ENCODE measurements at regions not wholly inside any gene's neighbourhood (a gene's known extent, or its start where the extent isn't known, plus 50 kb on each side); places are given as distances from the start of the nearest gene placed in this dataset.

GRCh38 chr6:147867433-147868226, 359.1 kb downstream of the SAMD5 start:
- DNase-seq (ENCODE audit: low read depth), result no peak

- DNase-seq (ENCODE audit: low read depth), result no peak
Measured at GRCh38 chr6:147868427-147869190, 360.1 kb downstream of the SAMD5 start.

GRCh38 chr6:147869201-147869600, 360.7 kb downstream of the SAMD5 start:
- no peak for DNase-seq (ENCODE audit: low read depth)

GRCh38 chr6:147869869-147870268, 361.4 kb downstream of the SAMD5 start:
- DNase-seq (ENCODE audit: low read depth), result no peak

GRCh38 chr6:147870506-147871110, 362.1 kb downstream of the SAMD5 start:
- no peak for DNase-seq (ENCODE audit: low read depth)

GRCh38 chr6:147872002-147872401, 363.5 kb downstream of the SAMD5 start:
- DNase-seq (ENCODE audit: low read depth), result no peak

- DNase-seq (ENCODE audit: low read depth), result no peak
Measured at GRCh38 chr6:147873816-147874215, 365.3 kb downstream of the SAMD5 start.

- DNase-seq (ENCODE audit: low read depth), result no peak
Measured at GRCh38 chr6:147874322-147874721, 365.8 kb downstream of the SAMD5 start.

GRCh38 chr6:147879031-147879580, 370.6 kb downstream of the SAMD5 start:
- DNase-seq (ENCODE audit: low read depth), result no peak

GRCh38 chr6:147881432-147881831, 372.9 kb downstream of the SAMD5 start:
- DNase-seq (ENCODE audit: low read depth), result no peak

- no peak for DNase-seq (ENCODE audit: low read depth)
Measured at GRCh38 chr6:147888374-147888773, 379.9 kb downstream of the SAMD5 start.

- no peak for DNase-seq (ENCODE audit: low read depth)
Measured at GRCh38 chr6:147891671-147892070, 383.2 kb downstream of the SAMD5 start.

GRCh38 chr6:147892476-147892875, 384.0 kb downstream of the SAMD5 start:
- no peak for DNase-seq (ENCODE audit: low read depth)

- DNase-seq (ENCODE audit: low read depth), result no peak
Measured at GRCh38 chr6:147895272-147895671, 386.8 kb downstream of the SAMD5 start.

GRCh38 chr6:147900247-147900830, 391.8 kb downstream of the SAMD5 start:
- DNase-seq (ENCODE audit: low read depth), result no peak

GRCh38 chr6:147903321-147903720, 394.8 kb downstream of the SAMD5 start:
- no peak for DNase-seq (ENCODE audit: low read depth)

GRCh38 chr6:147903931-147904330, 395.4 kb downstream of the SAMD5 start:
- DNase-seq (ENCODE audit: low read depth), result no peak

GRCh38 chr6:147904416-147904815, 395.9 kb downstream of the SAMD5 start:
- no peak for DNase-seq (ENCODE audit: low read depth)

GRCh38 chr6:147905711-147906110, 397.2 kb downstream of the SAMD5 start:
- DNase-seq (ENCODE audit: low read depth), result no peak

GRCh38 chr6:147906361-147906760, 397.9 kb downstream of the SAMD5 start:
- DNase-seq (ENCODE audit: low read depth), result no peak

GRCh38 chr6:147909640-147910039, 401.1 kb downstream of the SAMD5 start:
- DNase-seq (ENCODE audit: low read depth), result no peak

- no peak for DNase-seq (ENCODE audit: low read depth)
Measured at GRCh38 chr6:147910281-147910680, 401.8 kb downstream of the SAMD5 start.
